Osteoblast (primary cell): ENCODE measurements at regions not wholly inside any gene's neighbourhood (a gene's known extent, or its start where the extent isn't known, plus 50 kb on each side); places are given as distances from the start of the nearest gene placed in this dataset.

ENCODE experiments used
- DNase-seq: peaks from one replicate; pipeline ENCODE4 v3.0.0; 2011; ENCODE audit warnings: low spot score, mixed read lengths; ENCODE audit not compliant: insufficient read length; ENCODE audit errors: missing footprints
- H2AFZ ChIP-seq: 2 replicates; pipeline ENCODE4 v1.6.0; 2011; ENCODE audit warnings: mild to moderate bottlenecking, low read length
- H3K27ac ChIP-seq: 2 replicates; pipeline ENCODE4 v1.5.1; 2011; ENCODE audit warnings: mild to moderate bottlenecking, low read depth, low read length, moderate library complexity
- H3K27me3 ChIP-seq: 2 replicates; pipeline ENCODE4 v1.6.0; 2012; ENCODE audit warnings: mild to moderate bottlenecking, control low read depth, inconsistent platforms, low read length, moderate library complexity; ENCODE audit not compliant: insufficient read depth
- H3K36me3 ChIP-seq: 2 replicates; pipeline ENCODE4 v1.5.1; 2011; ENCODE audit warnings: mild to moderate bottlenecking, low read length, control low read depth, moderate library complexity; ENCODE audit not compliant: insufficient read depth
- H3K4me1 ChIP-seq: 2 replicates; pipeline ENCODE4 v1.5.1; 2011; ENCODE audit warnings: mild to moderate bottlenecking, low read length, control low read depth, moderate library complexity; ENCODE audit not compliant: insufficient read depth
- H3K4me2 ChIP-seq: 2 replicates; pipeline ENCODE4 v1.6.0; 2011; ENCODE audit warnings: mild to moderate bottlenecking, low read length; ENCODE audit not compliant: insufficient read depth
- H3K4me3 ChIP-seq: fragments of 200-600 bp; sonication (generic); 3 replicates; pipeline ENCODE4 v1.5.1; 2012; ENCODE audit warnings: mild to moderate bottlenecking, low read length, inconsistent platforms; ENCODE audit not compliant: insufficient read depth
- H3K79me2 ChIP-seq: 2 replicates; pipeline ENCODE4 v1.6.0; 2012; ENCODE audit warnings: mild to moderate bottlenecking, low read length, control low read depth, inconsistent platforms; ENCODE audit not compliant: insufficient read depth
- H3K9me3 ChIP-seq: 2 replicates; pipeline ENCODE4 v1.5.1; 2011; ENCODE audit warnings: low read depth, low read length, control low read depth
- H4K20me1 ChIP-seq: 2 replicates; pipeline ENCODE4 v1.6.0; 2012; ENCODE audit warnings: mild to moderate bottlenecking, low read length, control low read depth; ENCODE audit not compliant: insufficient read depth
- CTCF ChIP-seq: IDR thresholded peaks from 2 replicates; pipeline ENCODE4 v1.5.1; 2011; ENCODE audit warnings: mild to moderate bottlenecking, low read depth, low read length, moderate library complexity; ENCODE audit errors: extremely low read depth

GRCh38 chr5:96220610-96221390 lies 212.2 kb downstream of the PCSK1 start:
- DNase-seq, result no peak
- H2AFZ ChIP-seq, result no peak overlapping the region
- peak overlapping the region; percentile 98 for H3K27ac ChIP-seq

GRCh38 chr5:96219580-96220281 lies 213.3 kb downstream of the PCSK1 start:
- Histone ChIP-seq H4K20me1 (no peaks in the 10 kb centered on the region), H3K27ac (peak overlapping the region; percentile 98), H2AFZ (peak overlapping the region; percentile 85), H3K79me2 (no peaks in the 10 kb centered on the region), H3K4me2 (peak overlapping the region; percentile 58), H3K27me3 (no peaks in the 10 kb centered on the region), H3K9me3 (no peaks in the 10 kb centered on the region), H3K4me1 (peaks cover 20% of the 10 kb centered on the region), H3K36me3 (no peaks in the 10 kb centered on the region), H3K4me3 (no peak overlapping the region)
- peak; percentile 45 for DNase-seq
- no peak for TF ChIP-seq CTCF

More at GRCh38 chr5:96220610-96221390, 212.2 kb downstream of the PCSK1 start:
- peaks cover 20% of the 10 kb centered on the region for H3K4me1 ChIP-seq
- H3K36me3 ChIP-seq, result no peaks in the 10 kb centered on the region
- H3K79me2 ChIP-seq, result no peaks in the 10 kb centered on the region
- no peaks in the 10 kb centered on the region for H3K9me3 ChIP-seq
- H4K20me1 ChIP-seq, result no peaks in the 10 kb centered on the region
- TF ChIP-seq CTCF, result no peak
- no peak overlapping the region for H3K4me3 ChIP-seq
- H3K27me3 ChIP-seq, result no peaks in the 10 kb centered on the region
- H3K4me2 ChIP-seq, result peak overlapping the region; percentile 58

GRCh38 chr5:96218653-96219052 lies 214.4 kb downstream of the PCSK1 start:
- Histone ChIP-seq H3K27me3 (no peaks in the 10 kb centered on the region), H3K4me2 (no peak overlapping the region), H2AFZ (peak overlapping the region; percentile 16), H3K79me2 (no peaks in the 10 kb centered on the region), H3K4me1 (peaks cover 24% of the 10 kb centered on the region), H3K27ac (no peak overlapping the region), H3K36me3 (no peaks in the 10 kb centered on the region), H3K9me3 (no peaks in the 10 kb centered on the region), H3K4me3 (no peak overlapping the region), H4K20me1 (no peaks in the 10 kb centered on the region)
- TF ChIP-seq CTCF, result no peak
- no peak for DNase-seq

DNA sequence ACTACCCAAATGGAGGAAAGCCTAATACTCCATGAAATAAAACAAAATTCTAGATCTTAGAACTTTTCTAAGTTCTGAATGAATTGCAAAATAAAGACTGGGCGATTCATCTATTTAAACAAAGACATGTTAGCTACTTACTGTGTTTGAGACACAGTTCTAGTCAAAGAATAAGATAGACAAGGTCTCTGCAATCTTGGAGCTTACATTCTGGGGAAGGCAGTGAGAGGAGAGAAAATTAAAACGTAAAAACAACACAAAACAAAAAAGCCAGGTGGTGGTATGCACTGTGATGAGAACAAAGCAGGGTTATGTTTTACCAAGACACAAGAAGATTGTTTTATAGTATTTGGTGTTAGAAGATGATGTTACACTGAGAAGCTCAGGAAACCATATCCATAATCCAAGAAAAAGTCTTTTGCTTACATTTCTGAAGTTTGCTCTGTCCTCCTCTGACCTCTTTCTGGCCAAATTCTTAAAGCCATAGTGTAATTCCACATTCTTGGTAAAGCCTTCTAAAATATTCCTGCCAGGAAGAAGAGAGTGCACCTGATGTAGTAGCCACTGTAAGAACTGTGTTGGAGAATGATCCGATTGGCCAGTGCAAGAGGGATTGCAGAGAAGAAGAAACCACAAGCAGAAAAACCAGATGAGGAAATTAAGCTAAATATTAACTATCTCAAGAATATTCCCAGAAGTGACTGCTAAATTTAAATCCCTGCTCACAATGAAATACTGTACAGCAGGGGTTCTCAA lies 218.4 kb downstream of the PCSK1 start:
- H3K27me3 ChIP-seq, result no peaks in the 10 kb centered on the region
- H3K36me3 ChIP-seq, result no peaks in the 10 kb centered on the region
- H2AFZ ChIP-seq, result peak overlapping the region; percentile 4
- no peak for TF ChIP-seq CTCF
- H3K4me3 ChIP-seq, result no peak overlapping the region
- no peaks in the 10 kb centered on the region for H3K9me3 ChIP-seq
- no peak overlapping the region for H3K4me2 ChIP-seq
- peaks cover 14% of the 10 kb centered on the region for H3K4me1 ChIP-seq
- no peaks in the 10 kb centered on the region for H3K79me2 ChIP-seq
- no peaks in the 10 kb centered on the region for H4K20me1 ChIP-seq
- DNase-seq, result no peak
- H3K27ac ChIP-seq, result no peak overlapping the region
